Left ventricle myocardium inferior (tissue), 1 donor: ENCODE measurements at regions not wholly inside any gene's neighbourhood (a gene's known extent, or its start where the extent isn't known, plus 50 kb on each side); places are given as distances from the start of the nearest gene placed in this dataset.
"Not testable (repeated sequence)": the region's sequence is repeated elsewhere in the genome, so short reads cannot be mapped to it uniquely, and the experiment has no call there.

ENCODE experiments used
- DNase-seq: peaks from one replicate; pipeline ENCODE4 v3.0.0-alpha.2; 2020
- H3K27ac ChIP-seq: fragments of 200-600 bp; replicated peaks from 2 replicates; pipeline ENCODE4 v1.8.0; 2021
- H3K27me3 ChIP-seq: fragments of 200-600 bp; 2 replicates; pipeline ENCODE4 v1.8.0; 2021; ENCODE audit warnings: low read depth
- H3K36me3 ChIP-seq: fragments of 200-600 bp; 2 replicates; pipeline ENCODE4 v1.8.0; 2021
- H3K4me1 ChIP-seq: fragments of 200-600 bp; 2 replicates; pipeline ENCODE4 v1.8.0; 2021
- H3K4me3 ChIP-seq: fragments of 200-600 bp; 2 replicates; pipeline ENCODE4 v1.8.0; 2021; ENCODE audit warnings: mild to moderate bottlenecking, moderate library complexity
- H3K9me3 ChIP-seq: fragments of 200-600 bp; replicated peaks from 2 replicates; pipeline ENCODE4 v1.8.0; 2021
- CTCF ChIP-seq: fragments of 200-600 bp; IDR thresholded peaks from 2 replicates; pipeline ENCODE4 v1.8.0; 2021; ENCODE audit warnings: antibody characterized with exemption, mild to moderate bottlenecking, borderline replicate concordance
- intact Hi-C: fragments of 100-400 bp; cut with micrococcal nuclease; formaldehyde crosslinking; loops from one replicate; pipeline ENCODE4 v1.11.0; 2022
- donor health status: DM: no; HTN: yes; CAD: no; lungs with severe emphysema.

- Histone ChIP-seq H3K9me3 (no peaks in the 10 kb centered on the region), H3K27me3 (no peaks in the 10 kb centered on the region), H3K36me3 (no peaks in the 10 kb centered on the region), H3K27ac (no peak overlapping the region), H3K4me1 (no peaks in the 10 kb centered on the region), H3K4me3 (no peak overlapping the region)
- TF ChIP-seq CTCF: no peak
- intact Hi-C loops: no loop called here
- DNase-seq: no peak
Observed at GRCh38 chr5:112535356-112535755, 116.3 kb upstream of the EPB41L4A start.

GRCh38 chr5:112544558-112544957, 125.5 kb upstream of the EPB41L4A start:
- H3K4me1 ChIP-seq, H3K36me3 ChIP-seq, H3K27me3 ChIP-seq, intact Hi-C loops, H3K4me3 ChIP-seq, H3K27ac ChIP-seq, DNase-seq, H3K9me3 ChIP-seq: not testable (repeated sequence)

GRCh38 chr5:112546946-112547592, 128.0 kb upstream of the EPB41L4A start:
- no peaks in the 10 kb centered on the region for H3K9me3 ChIP-seq
- no peak for DNase-seq
- intact Hi-C loops: no loop called here

GRCh38 chr5:112548246-112548881, 129.3 kb upstream of the EPB41L4A start:
- Histone ChIP-seq H3K4me1 (peaks cover 8% of the 10 kb centered on the region), H3K27me3 (no peaks in the 10 kb centered on the region), H3K9me3 (no peaks in the 10 kb centered on the region), H3K36me3 (no peaks in the 10 kb centered on the region), H3K4me3 (no peak overlapping the region), H3K27ac (no peak overlapping the region)
- no peak for DNase-seq
- TF ChIP-seq CTCF: no peak
- intact Hi-C loops: no loop called here

More at GRCh38 chr5:112546946-112547592, 128.0 kb upstream of the EPB41L4A start:
- peaks cover 8% of the 10 kb centered on the region for H3K4me1 ChIP-seq
- no peak overlapping the region for H3K27ac ChIP-seq
- no peak for TF ChIP-seq CTCF
- H3K27me3 ChIP-seq: no peaks in the 10 kb centered on the region
- H3K36me3 ChIP-seq: no peaks in the 10 kb centered on the region
- no peak overlapping the region for H3K4me3 ChIP-seq

- no peak for DNase-seq
- intact Hi-C loops: no loop called here
- no peaks in the 10 kb centered on the region for H3K36me3 ChIP-seq
- no peak for TF ChIP-seq CTCF
- no peaks in the 10 kb centered on the region for H3K9me3 ChIP-seq
- H3K27ac ChIP-seq: no peak overlapping the region
- H3K4me3 ChIP-seq: no peak overlapping the region
- H3K27me3 ChIP-seq: no peaks in the 10 kb centered on the region
- H3K4me1 ChIP-seq: peaks cover 8% of the 10 kb centered on the region
Observed at GRCh38 chr5:112549127-112549526, 130.1 kb upstream of the EPB41L4A start.

- H3K36me3 ChIP-seq: no peaks in the 10 kb centered on the region
- peaks cover 8% of the 10 kb centered on the region for H3K4me1 ChIP-seq
- DNase-seq: no peak
- no peak overlapping the region for H3K4me3 ChIP-seq
- no peak overlapping the region for H3K27ac ChIP-seq
- H3K9me3 ChIP-seq: no peaks in the 10 kb centered on the region
- intact Hi-C loops: no loop called here
- no peaks in the 10 kb centered on the region for H3K27me3 ChIP-seq
- no peak for TF ChIP-seq CTCF
Observed at GRCh38 chr5:112549605-112550166, 130.6 kb upstream of the EPB41L4A start.
